GM23338 (cell line): ENCODE measurements at regions not wholly inside any gene's neighbourhood (a gene's known extent, or its start where the extent isn't known, plus 50 kb on each side); places are given as distances from the start of the nearest gene placed in this dataset.

ENCODE experiments used
- ATAC-seq: fragments of 200-7000 bp; cut with Tn5 transposase; 3 replicates; pipeline ENCODE4 v1.9.1; 2020
- DNase-seq: peaks from one replicate; pipeline ENCODE4 v3.0.0-alpha.2; 2015; ENCODE audit warnings: low spot score
- H2AFZ ChIP-seq: fragments of 200-600 bp; sonication (generic); 2 replicates; pipeline ENCODE4 v1.8.0; 2016; ENCODE audit warnings: antibody characterized with exemption, mild to moderate bottlenecking, moderate library complexity
- H3F3A ChIP-seq: fragments of 200-600 bp; sonication (generic); replicated peaks from 2 replicates; pipeline ENCODE4 v1.8.0; 2017; ENCODE audit warnings: antibody characterized with exemption, mixed run types, low read depth
- H3K27ac ChIP-seq: fragments of 200-600 bp; sonication (generic); 2 replicates; pipeline ENCODE4 v1.6.1; 2016; ENCODE audit warnings: low read depth
- H3K27me3 ChIP-seq: fragments of 200-600 bp; sonication (generic); 2 replicates; pipeline ENCODE4 v1.8.0; 2016; ENCODE audit warnings: mild to moderate bottlenecking, mixed run types, moderate library complexity; ENCODE audit not compliant: insufficient read depth
- H3K36me3 ChIP-seq: fragments of 200-600 bp; sonication (generic); 2 replicates; pipeline ENCODE4 v1.8.0; 2016; ENCODE audit warnings: mild to moderate bottlenecking; ENCODE audit not compliant: insufficient read depth
- H3K4me1 ChIP-seq: fragments of 200-600 bp; sonication (generic); 2 replicates; pipeline ENCODE4 v1.8.0; 2016; ENCODE audit warnings: mild to moderate bottlenecking, moderate library complexity; ENCODE audit not compliant: insufficient read depth
- H3K4me2 ChIP-seq: fragments of 200-600 bp; sonication (generic); 2 replicates; pipeline ENCODE4 v1.7.1; 2017; ENCODE audit warnings: mixed run types
- H3K4me3 ChIP-seq: fragments of 200-600 bp; sonication (generic); 2 replicates; pipeline ENCODE4 v1.6.1; 2016; ENCODE audit warnings: mixed run types
- H3K79me2 ChIP-seq: fragments of 200-600 bp; sonication (generic); replicated peaks from 2 replicates; pipeline ENCODE4 v1.8.0; 2017; ENCODE audit warnings: mild to moderate bottlenecking; ENCODE audit not compliant: insufficient read depth
- H3K9me2 ChIP-seq: fragments of 200-600 bp; sonication (generic); 2 replicates; pipeline ENCODE4 v1.8.0; 2017; ENCODE audit not compliant: insufficient read depth
- H4K20me1 ChIP-seq: fragments of 200-600 bp; sonication (generic); replicated peaks from 2 replicates; pipeline ENCODE4 v1.8.0; 2017; ENCODE audit warnings: mild to moderate bottlenecking; ENCODE audit not compliant: insufficient read depth
- H3K27ac Mint-ChIP-seq: 2 replicates; pipeline ENCODE4 v1.8.0; 2020; ENCODE audit warnings: inconsistent platforms, mild to moderate bottlenecking, moderate library complexity, mixed read lengths
- H3K27me3 Mint-ChIP-seq: 3 replicates; pipeline ENCODE4 v1.8.0; 2022; ENCODE audit warnings: low read depth, mild to moderate bottlenecking, moderate library complexity, mixed read lengths, inconsistent platforms; ENCODE audit not compliant: insufficient read depth, poor library complexity
- H3K36me3 Mint-ChIP-seq: 3 replicates; pipeline ENCODE4 v1.8.0; 2021; ENCODE audit warnings: low read depth, mild to moderate bottlenecking, inconsistent platforms, moderate library complexity, mixed read lengths
- H3K4me1 Mint-ChIP-seq: 3 replicates; pipeline ENCODE4 v1.8.0; 2020; ENCODE audit warnings: mild to moderate bottlenecking, inconsistent platforms, mixed read lengths
- H3K4me3 Mint-ChIP-seq: 3 replicates; pipeline ENCODE4 v1.8.0; 2021; ENCODE audit warnings: moderate library complexity, mild to moderate bottlenecking, inconsistent platforms, mixed read lengths
- H3K9me3 Mint-ChIP-seq: 3 replicates; pipeline ENCODE4 v1.8.0; 2020; ENCODE audit warnings: moderate library complexity, mild to moderate bottlenecking, inconsistent platforms, mixed read lengths
- CREB1 ChIP-seq: fragments of 250-450 bp; sonication (Bioruptor Pico); IDR thresholded peaks from 2 replicates; pipeline ENCODE4 v1.5.0; 2020; ENCODE audit warnings: low read depth, mild to moderate bottlenecking, moderate library complexity
- EZH2 ChIP-seq: fragments of 200-600 bp; sonication (generic); IDR thresholded peaks from one replicate; pipeline ENCODE4 v1.8.0; 2017; ENCODE audit warnings: antibody characterized with exemption, mild to moderate bottlenecking, low read depth; ENCODE audit not compliant: unreplicated experiment
- EZH2phosphoT487 ChIP-seq: fragments of 200-600 bp; sonication (generic); IDR thresholded peaks from one replicate; pipeline ENCODE4 v1.8.1; 2018; ENCODE audit warnings: antibody characterized with exemption; ENCODE audit not compliant: unreplicated experiment
- JUNB ChIP-seq: IDR thresholded peaks from one replicate; pipeline ENCODE4 v1.6.1; 2016; ENCODE audit warnings: antibody characterized with exemption; ENCODE audit not compliant: unreplicated experiment
- NANOG ChIP-seq: IDR thresholded peaks from 2 replicates; pipeline ENCODE4 v1.6.1; 2016; ENCODE audit warnings: antibody characterized with exemption, borderline replicate concordance
- POLR2AphosphoS5 ChIP-seq: IDR thresholded peaks from 2 replicates; pipeline ENCODE4 v1.6.1; 2016; ENCODE audit warnings: antibody characterized with exemption, low read depth
- STAT1 ChIP-seq: IDR thresholded peaks from one replicate; pipeline ENCODE4 v1.6.1; 2016; ENCODE audit warnings: antibody characterized with exemption; ENCODE audit not compliant: unreplicated experiment
- ZNF114 ChIP-seq: fragments of 250-450 bp; sonication (Bioruptor Pico); IDR thresholded peaks from 2 replicates; pipeline ENCODE4 v1.5.0; 2020; ENCODE audit warnings: mild to moderate bottlenecking, moderate library complexity
- ZNF331 ChIP-seq: fragments of 250-450 bp; sonication (Bioruptor Pico); IDR thresholded peaks from 2 replicates; pipeline ENCODE4 v1.5.0; 2020; ENCODE audit warnings: low read depth, mild to moderate bottlenecking, moderate library complexity
- TF ChIP-seq, protein P1 (sequence below): IDR thresholded peaks from 2 replicates; pipeline ENCODE4 v1.6.1; 2016; ENCODE audit warnings: antibody characterized with exemption
- TF ChIP-seq, protein P2 (sequence below): IDR thresholded peaks from one replicate; pipeline ENCODE4 v1.6.1; 2018; ENCODE audit warnings: antibody characterized with exemption; ENCODE audit not compliant: unreplicated experiment
- TF ChIP-seq, protein P3 (sequence below): fragments of 250-450 bp; sonication (Bioruptor Pico); IDR thresholded peaks from 2 replicates; pipeline ENCODE4 v1.5.0; 2020; ENCODE audit warnings: mild to moderate bottlenecking, moderate library complexity
- TF ChIP-seq, protein P4 (sequence below), 2 experiments: fragments of 200-600 bp in 1 of 2; sonication (generic) in 1 of 2; conservative IDR thresholded peaks; 2 replicates each; pipeline versions ENCODE4 v1.5.1 to v1.6.1; 2016 to 2017; ENCODE audit warnings: antibody characterized with exemption in 2 of 2, low read depth in 2 of 2, mild to moderate bottlenecking in 2 of 2, moderate library complexity in 1 of 2

DNA sequence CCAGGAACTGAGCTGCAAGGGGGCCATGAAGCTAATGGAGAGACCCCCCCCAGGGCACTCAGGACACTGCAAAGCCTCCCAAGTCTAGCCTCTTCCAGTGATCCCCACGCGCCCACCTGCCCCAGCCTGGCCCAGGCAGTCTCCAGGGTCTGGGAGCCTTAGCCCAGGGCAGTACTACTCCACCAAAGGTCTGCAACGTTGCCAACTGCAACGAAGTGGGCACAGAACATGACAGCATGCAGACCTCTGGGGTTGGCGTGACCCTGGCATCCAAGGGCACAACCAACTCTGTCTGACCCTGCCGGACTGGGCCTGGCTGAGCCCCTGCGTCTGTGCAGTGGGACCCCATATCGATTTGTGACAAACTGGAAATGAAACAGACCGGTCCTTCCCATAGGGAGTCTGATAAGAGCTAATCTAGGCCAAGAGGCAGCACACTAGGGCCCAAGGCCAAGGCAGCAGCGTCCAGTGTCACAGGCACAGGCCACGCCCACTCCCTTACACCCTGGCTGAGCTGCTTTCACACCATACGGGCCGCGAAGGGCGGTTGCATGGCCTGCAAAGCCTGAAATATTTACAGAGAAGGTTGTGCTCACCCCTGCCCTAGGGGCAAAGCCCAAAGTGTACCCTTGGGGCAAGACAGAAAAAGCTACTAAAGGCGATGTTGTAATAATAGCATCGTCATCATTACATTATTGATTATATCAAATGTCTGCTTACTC, 76.7 kb downstream of the NCOR2 start:
- Histone ChIP-seq H3K27ac (no peak overlapping the region), H3K79me2 (peaks cover 89% of the 10 kb centered on the region), H2AFZ (no peak overlapping the region), H3K4me1 (0 out of 2 replicates have a peak, but pooled peaks cover 3% of the 10 kb centered on the region), H3K4me2 (no peak overlapping the region), H4K20me1 (peaks cover 45% of the 10 kb centered on the region), H3K27me3 (no peaks in the 10 kb centered on the region), H3K4me3 (no peak overlapping the region), H3F3A (no peaks in the 10 kb centered on the region), H3K9me2 (no peaks in the 10 kb centered on the region), H3K36me3 (no peaks in the 10 kb centered on the region)
- H3K27me3 Mint-ChIP-seq, result peaks cover 11% of the 10 kb centered on the region
- no peaks in the 10 kb centered on the region; the same call in 2 of the 3 replicates for H3K9me3 Mint-ChIP-seq
- H3K36me3 Mint-ChIP-seq, result peaks cover 7% of the 10 kb centered on the region; the same call in 2 of the 3 replicates
- peaks cover 14% of the 10 kb centered on the region for H3K4me1 Mint-ChIP-seq
- no peak for ATAC-seq
- no peak for TF ChIP-seq POLR2AphosphoS5
- TF ChIP-seq, protein P1, sequence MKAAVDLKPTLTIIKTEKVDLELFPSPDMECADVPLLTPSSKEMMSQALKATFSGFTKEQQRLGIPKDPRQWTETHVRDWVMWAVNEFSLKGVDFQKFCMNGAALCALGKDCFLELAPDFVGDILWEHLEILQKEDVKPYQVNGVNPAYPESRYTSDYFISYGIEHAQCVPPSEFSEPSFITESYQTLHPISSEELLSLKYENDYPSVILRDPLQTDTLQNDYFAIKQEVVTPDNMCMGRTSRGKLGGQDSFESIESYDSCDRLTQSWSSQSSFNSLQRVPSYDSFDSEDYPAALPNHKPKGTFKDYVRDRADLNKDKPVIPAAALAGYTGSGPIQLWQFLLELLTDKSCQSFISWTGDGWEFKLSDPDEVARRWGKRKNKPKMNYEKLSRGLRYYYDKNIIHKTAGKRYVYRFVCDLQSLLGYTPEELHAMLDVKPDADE, result no peak
- TF ChIP-seq EZH2, result no peak
- TF ChIP-seq, protein P2, sequence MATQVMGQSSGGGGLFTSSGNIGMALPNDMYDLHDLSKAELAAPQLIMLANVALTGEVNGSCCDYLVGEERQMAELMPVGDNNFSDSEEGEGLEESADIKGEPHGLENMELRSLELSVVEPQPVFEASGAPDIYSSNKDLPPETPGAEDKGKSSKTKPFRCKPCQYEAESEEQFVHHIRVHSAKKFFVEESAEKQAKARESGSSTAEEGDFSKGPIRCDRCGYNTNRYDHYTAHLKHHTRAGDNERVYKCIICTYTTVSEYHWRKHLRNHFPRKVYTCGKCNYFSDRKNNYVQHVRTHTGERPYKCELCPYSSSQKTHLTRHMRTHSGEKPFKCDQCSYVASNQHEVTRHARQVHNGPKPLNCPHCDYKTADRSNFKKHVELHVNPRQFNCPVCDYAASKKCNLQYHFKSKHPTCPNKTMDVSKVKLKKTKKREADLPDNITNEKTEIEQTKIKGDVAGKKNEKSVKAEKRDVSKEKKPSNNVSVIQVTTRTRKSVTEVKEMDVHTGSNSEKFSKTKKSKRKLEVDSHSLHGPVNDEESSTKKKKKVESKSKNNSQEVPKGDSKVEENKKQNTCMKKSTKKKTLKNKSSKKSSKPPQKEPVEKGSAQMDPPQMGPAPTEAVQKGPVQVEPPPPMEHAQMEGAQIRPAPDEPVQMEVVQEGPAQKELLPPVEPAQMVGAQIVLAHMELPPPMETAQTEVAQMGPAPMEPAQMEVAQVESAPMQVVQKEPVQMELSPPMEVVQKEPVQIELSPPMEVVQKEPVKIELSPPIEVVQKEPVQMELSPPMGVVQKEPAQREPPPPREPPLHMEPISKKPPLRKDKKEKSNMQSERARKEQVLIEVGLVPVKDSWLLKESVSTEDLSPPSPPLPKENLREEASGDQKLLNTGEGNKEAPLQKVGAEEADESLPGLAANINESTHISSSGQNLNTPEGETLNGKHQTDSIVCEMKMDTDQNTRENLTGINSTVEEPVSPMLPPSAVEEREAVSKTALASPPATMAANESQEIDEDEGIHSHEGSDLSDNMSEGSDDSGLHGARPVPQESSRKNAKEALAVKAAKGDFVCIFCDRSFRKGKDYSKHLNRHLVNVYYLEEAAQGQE, result no peak
- no peak for TF ChIP-seq EZH2phosphoT487
- TF ChIP-seq, protein P3, sequence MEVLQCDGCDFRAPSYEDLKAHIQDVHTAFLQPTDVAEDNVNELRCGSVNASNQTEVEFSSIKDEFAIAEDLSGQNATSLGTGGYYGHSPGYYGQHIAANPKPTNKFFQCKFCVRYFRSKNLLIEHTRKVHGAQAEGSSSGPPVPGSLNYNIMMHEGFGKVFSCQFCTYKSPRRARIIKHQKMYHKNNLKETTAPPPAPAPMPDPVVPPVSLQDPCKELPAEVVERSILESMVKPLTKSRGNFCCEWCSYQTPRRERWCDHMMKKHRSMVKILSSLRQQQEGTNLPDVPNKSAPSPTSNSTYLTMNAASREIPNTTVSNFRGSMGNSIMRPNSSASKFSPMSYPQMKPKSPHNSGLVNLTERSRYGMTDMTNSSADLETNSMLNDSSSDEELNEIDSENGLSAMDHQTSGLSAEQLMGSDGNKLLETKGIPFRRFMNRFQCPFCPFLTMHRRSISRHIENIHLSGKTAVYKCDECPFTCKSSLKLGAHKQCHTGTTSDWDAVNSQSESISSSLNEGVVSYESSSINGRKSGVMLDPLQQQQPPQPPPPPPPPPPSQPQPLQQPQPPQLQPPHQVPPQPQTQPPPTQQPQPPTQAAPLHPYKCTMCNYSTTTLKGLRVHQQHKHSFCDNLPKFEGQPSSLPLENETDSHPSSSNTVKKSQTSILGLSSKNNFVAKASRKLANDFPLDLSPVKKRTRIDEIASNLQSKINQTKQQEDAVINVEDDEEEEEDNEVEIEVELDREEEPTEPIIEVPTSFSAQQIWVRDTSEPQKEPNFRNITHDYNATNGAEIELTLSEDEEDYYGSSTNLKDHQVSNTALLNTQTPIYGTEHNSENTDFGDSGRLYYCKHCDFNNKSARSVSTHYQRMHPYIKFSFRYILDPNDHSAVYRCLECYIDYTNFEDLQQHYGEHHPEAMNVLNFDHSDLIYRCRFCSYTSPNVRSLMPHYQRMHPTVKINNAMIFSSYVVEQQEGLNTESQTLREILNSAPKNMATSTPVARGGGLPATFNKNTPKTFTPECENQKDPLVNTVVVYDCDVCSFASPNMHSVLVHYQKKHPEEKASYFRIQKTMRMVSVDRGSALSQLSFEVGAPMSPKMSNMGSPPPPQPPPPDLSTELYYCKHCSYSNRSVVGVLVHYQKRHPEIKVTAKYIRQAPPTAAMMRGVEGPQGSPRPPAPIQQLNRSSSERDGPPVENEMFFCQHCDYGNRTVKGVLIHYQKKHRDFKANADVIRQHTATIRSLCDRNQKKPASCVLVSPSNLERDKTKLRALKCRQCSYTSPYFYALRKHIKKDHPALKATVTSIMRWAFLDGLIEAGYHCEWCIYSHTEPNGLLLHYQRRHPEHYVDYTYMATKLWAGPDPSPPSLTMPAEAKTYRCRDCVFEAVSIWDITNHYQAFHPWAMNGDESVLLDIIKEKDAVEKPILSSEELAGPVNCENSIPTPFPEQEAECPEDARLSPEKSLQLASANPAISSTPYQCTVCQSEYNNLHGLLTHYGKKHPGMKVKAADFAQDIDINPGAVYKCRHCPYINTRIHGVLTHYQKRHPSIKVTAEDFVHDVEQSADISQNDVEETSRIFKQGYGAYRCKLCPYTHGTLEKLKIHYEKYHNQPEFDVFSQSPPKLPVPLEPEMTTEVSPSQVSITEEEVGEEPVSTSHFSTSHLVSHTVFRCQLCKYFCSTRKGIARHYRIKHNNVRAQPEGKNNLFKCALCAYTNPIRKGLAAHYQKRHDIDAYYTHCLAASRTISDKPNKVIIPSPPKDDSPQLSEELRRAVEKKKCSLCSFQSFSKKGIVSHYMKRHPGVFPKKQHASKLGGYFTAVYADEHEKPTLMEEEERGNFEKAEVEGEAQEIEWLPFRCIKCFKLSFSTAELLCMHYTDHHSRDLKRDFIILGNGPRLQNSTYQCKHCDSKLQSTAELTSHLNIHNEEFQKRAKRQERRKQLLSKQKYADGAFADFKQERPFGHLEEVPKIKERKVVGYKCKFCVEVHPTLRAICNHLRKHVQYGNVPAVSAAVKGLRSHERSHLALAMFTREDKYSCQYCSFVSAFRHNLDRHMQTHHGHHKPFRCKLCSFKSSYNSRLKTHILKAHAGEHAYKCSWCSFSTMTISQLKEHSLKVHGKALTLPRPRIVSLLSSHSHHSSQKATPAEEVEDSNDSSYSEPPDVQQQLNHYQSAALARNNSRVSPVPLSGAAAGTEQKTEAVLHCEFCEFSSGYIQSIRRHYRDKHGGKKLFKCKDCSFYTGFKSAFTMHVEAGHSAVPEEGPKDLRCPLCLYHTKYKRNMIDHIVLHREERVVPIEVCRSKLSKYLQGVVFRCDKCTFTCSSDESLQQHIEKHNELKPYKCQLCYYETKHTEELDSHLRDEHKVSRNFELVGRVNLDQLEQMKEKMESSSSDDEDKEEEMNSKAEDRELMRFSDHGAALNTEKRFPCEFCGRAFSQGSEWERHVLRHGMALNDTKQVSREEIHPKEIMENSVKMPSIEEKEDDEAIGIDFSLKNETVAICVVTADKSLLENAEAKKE (CRISPR knock-in tag), result no peak
- no peak for TF ChIP-seq JUNB
- no peak for TF ChIP-seq CREB1 (CRISPR knock-in tag)
- TF ChIP-seq NANOG, result no peak
- no peak for TF ChIP-seq STAT1
- no peak for TF ChIP-seq ZNF331 (CRISPR knock-in tag)
- TF ChIP-seq, protein P4, sequence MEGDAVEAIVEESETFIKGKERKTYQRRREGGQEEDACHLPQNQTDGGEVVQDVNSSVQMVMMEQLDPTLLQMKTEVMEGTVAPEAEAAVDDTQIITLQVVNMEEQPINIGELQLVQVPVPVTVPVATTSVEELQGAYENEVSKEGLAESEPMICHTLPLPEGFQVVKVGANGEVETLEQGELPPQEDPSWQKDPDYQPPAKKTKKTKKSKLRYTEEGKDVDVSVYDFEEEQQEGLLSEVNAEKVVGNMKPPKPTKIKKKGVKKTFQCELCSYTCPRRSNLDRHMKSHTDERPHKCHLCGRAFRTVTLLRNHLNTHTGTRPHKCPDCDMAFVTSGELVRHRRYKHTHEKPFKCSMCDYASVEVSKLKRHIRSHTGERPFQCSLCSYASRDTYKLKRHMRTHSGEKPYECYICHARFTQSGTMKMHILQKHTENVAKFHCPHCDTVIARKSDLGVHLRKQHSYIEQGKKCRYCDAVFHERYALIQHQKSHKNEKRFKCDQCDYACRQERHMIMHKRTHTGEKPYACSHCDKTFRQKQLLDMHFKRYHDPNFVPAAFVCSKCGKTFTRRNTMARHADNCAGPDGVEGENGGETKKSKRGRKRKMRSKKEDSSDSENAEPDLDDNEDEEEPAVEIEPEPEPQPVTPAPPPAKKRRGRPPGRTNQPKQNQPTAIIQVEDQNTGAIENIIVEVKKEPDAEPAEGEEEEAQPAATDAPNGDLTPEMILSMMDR (conservative IDR thresholded peaks at IDR 0.05; ENCODE audit: low read depth in 2 of 2), result no peak
- TF ChIP-seq ZNF114 (CRISPR knock-in tag), result no peak
- H3K4me3 Mint-ChIP-seq, result no peak overlapping the region
- no peak overlapping the region for H3K27ac Mint-ChIP-seq
- DNase-seq, result no peak
